Skeletal muscle tissue (tissue), 3 donors: ENCODE measurements at regions not wholly inside any gene's neighbourhood (a gene's known extent, or its start where the extent isn't known, plus 50 kb on each side); places are given as distances from the start of the nearest gene placed in this dataset.

ENCODE experiments used
- H3K27ac ChIP-seq: one replicate; pipeline ENCODE4 v1.7.0; 2013; ENCODE audit warnings: mild to moderate bottlenecking, low read depth, low read length, inconsistent platforms
- H3K27me3 ChIP-seq, 3 donors: one replicate each; pipeline ENCODE4 v1.7.0; 2013; ENCODE audit warnings: low read length in 3 of 3; ENCODE audit not compliant: control insufficient read depth in 3 of 3, insufficient read depth in 3 of 3
- H3K36me3 ChIP-seq, 3 donors: one replicate each; pipeline ENCODE4 v1.7.0; 2013; ENCODE audit warnings: low read length in 3 of 3; ENCODE audit not compliant: control insufficient read depth in 3 of 3, insufficient read depth in 3 of 3
- H3K4me1 ChIP-seq, 3 donors: one replicate each; pipeline ENCODE4 v1.7.0; 2013; ENCODE audit warnings: low read length in 3 of 3, mild to moderate bottlenecking in 3 of 3; ENCODE audit not compliant: control insufficient read depth in 3 of 3, insufficient read depth in 3 of 3
- H3K4me3 ChIP-seq, 3 donors: one replicate each; pipeline ENCODE4 v1.7.0; 2013; ENCODE audit warnings: low read length in 3 of 3
- H3K9ac ChIP-seq, 3 donors: one replicate each; pipeline ENCODE4 v1.7.0; 2013; ENCODE audit warnings: low read length in 3 of 3, mild to moderate bottlenecking in 3 of 3, moderate library complexity in 2 of 3, low read depth in 1 of 3
- H3K9me3 ChIP-seq, 3 donors: one replicate each; pipeline ENCODE4 v1.7.0; 2013; ENCODE audit warnings: low read length in 3 of 3; ENCODE audit not compliant: control insufficient read depth in 3 of 3
- donor health status: Osteomylitis.

DNA sequence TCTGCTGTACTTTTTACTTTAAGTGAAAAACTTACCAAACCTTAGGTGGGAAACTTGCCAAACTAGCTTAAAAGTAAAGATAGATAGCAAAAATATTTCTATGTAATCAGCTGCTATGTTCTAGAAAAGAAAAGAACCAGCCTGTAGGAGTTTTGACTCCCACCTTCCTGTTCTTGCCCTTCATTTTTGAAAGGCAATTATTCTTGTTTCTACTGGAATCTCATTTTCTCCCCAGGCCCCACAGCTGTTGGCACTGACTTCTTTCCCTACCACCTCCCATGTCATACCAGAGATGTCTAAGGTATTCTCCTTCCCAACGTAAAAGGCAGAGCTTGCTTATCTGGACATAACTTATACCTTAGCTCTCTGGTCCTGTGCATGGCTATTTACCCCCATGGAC, 389.7 kb downstream of the ARHGEF28 start:
- H3K9me3 ChIP-seq: no peaks in the 10 kb centered on the region
- no peak overlapping the region for H3K27ac ChIP-seq
- H3K36me3 ChIP-seq: no peaks in the 10 kb centered on the region
- no peaks in the 10 kb centered on the region for H3K4me1 ChIP-seq
- no peak overlapping the region for H3K4me3 ChIP-seq
- H3K27me3 ChIP-seq: no peaks in the 10 kb centered on the region
- no peak overlapping the region for H3K9ac ChIP-seq

GRCh38 chr5:74013222-74013621, 387.2 kb downstream of the ARHGEF28 start:
- no peaks in the 10 kb centered on the region for H3K9me3 ChIP-seq
- no peaks in the 10 kb centered on the region for H3K36me3 ChIP-seq
- no peak overlapping the region for H3K27ac ChIP-seq
- H3K27me3 ChIP-seq: no peaks in the 10 kb centered on the region
- H3K9ac ChIP-seq: no peak overlapping the region
- H3K4me1 ChIP-seq: no peaks in the 10 kb centered on the region
- no peak overlapping the region for H3K4me3 ChIP-seq

GRCh38 chr5:74009502-74009901, 383.5 kb downstream of the ARHGEF28 start:
- H3K9me3 ChIP-seq: no peaks in the 10 kb centered on the region

DNA sequence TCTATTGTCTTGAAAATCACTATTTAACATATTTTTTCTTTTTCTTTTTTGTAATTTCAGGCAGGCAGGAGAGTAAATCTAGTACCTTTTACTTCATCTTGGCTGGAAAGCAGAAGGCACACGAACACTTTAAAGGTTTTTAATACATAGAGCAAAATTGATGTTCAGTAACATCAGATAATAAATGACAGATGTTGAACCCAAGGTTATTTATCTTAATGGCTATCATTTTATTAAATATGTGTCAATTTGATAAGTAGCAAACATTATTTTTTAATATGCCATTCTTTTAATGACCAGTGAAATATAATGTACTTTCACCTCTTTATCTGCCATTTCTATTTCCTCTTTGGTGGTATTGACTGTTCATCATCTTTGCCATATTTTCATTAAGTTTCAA, 381.2 kb downstream of the ARHGEF28 start:
- Histone ChIP-seq H3K9me3 (no peaks in the 10 kb centered on the region), H3K36me3 (no peaks in the 10 kb centered on the region), H3K27ac (no peak overlapping the region), H3K4me3 (no peak overlapping the region), H3K9ac (no peak overlapping the region), H3K4me1 (no peaks in the 10 kb centered on the region), H3K27me3 (no peaks in the 10 kb centered on the region)

More at GRCh38 chr5:74009502-74009901, 383.5 kb downstream of the ARHGEF28 start:
- no peak overlapping the region for H3K27ac ChIP-seq
- no peaks in the 10 kb centered on the region for H3K36me3 ChIP-seq
- H3K27me3 ChIP-seq: no peaks in the 10 kb centered on the region
- no peak overlapping the region for H3K4me3 ChIP-seq
- no peaks in the 10 kb centered on the region for H3K4me1 ChIP-seq
- no peak overlapping the region for H3K9ac ChIP-seq

DNA sequence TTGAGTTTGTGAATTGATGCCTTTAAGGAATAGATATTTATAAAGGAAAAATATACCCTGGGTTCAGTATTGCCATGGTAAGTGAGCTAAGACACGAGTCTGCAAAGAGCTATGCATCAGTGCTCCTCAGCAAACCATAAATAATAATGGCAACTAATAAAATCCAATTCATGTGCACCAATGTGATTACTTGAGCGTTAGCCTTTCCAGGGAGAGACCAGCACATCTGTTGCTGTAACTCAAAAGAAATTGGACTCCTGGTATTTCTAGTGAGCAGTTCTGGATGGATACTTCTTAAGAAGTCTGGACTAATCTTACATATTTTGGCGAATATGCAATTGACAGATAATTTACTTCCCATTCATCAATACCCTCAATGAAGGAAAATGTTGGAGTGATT, 373.3 kb downstream of the ARHGEF28 start:
- no peak overlapping the region for H3K4me3 ChIP-seq
- H3K9ac ChIP-seq: no peak overlapping the region
- H3K27me3 ChIP-seq: no peaks in the 10 kb centered on the region
- H3K27ac ChIP-seq: no peak overlapping the region
- no peaks in the 10 kb centered on the region for H3K9me3 ChIP-seq
- no peaks in the 10 kb centered on the region for H3K36me3 ChIP-seq
- peaks cover 0 to 8% (median 0%) of the 10 kb centered on the region in 3 donors for H3K4me1 ChIP-seq

DNA sequence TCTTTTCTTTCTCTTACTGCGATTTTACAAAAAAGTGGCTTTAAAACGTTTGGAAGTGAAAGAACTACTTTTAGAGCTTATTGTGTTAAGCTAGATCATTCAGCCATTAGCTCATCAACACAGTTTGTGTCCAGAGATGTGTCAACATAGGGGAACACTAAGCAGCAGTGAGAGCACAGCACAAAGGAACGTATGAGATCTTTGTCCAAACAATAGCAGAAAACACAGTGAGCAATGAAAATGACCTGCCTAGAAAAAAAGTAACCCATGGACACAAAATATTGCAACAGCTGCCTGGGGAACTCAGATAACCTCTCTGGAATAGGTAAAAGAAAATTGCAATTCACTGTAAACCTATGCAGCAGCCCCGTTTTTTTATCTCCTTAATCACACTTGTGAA, 372.5 kb downstream of the ARHGEF28 start:
- Histone ChIP-seq H3K9ac (no peak overlapping the region), H3K27ac (no peak overlapping the region)

DNA sequence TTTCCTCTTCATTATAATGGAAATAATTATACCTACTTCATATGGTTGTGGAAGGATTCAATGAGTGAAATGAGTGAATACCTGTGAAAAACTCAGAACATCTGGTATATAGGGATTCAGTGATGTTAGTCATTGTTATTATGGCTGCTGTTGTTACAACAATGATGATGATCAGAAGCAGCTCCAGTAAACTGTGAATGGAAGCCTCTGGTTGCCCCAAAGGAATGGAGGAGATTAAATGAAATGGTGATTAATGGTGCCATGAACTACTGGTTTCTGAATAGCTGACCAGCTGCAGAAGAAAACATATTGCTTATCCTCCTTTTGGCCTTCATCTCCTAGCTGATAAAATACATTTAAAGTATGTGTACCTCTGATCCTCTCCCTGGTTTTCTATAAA, 372.0 kb downstream of the ARHGEF28 start:
- no peaks in the 10 kb centered on the region for H3K36me3 ChIP-seq
- peaks cover 0 to 8% (median 0%) of the 10 kb centered on the region in 3 donors for H3K4me1 ChIP-seq
- no peak overlapping the region for H3K27ac ChIP-seq
- no peak overlapping the region for H3K9ac ChIP-seq
- no peaks in the 10 kb centered on the region for H3K27me3 ChIP-seq
- H3K9me3 ChIP-seq: no peaks in the 10 kb centered on the region
- no peak overlapping the region for H3K4me3 ChIP-seq

More for the DNA sequence above, 372.5 kb downstream of the ARHGEF28 start:
- Histone ChIP-seq H3K27me3 (no peaks in the 10 kb centered on the region), H3K4me1 (peaks cover 0 to 8% (median 0%) of the 10 kb centered on the region in 3 donors), H3K4me3 (no peak overlapping the region), H3K36me3 (no peaks in the 10 kb centered on the region), H3K9me3 (no peaks in the 10 kb centered on the region)

DNA sequence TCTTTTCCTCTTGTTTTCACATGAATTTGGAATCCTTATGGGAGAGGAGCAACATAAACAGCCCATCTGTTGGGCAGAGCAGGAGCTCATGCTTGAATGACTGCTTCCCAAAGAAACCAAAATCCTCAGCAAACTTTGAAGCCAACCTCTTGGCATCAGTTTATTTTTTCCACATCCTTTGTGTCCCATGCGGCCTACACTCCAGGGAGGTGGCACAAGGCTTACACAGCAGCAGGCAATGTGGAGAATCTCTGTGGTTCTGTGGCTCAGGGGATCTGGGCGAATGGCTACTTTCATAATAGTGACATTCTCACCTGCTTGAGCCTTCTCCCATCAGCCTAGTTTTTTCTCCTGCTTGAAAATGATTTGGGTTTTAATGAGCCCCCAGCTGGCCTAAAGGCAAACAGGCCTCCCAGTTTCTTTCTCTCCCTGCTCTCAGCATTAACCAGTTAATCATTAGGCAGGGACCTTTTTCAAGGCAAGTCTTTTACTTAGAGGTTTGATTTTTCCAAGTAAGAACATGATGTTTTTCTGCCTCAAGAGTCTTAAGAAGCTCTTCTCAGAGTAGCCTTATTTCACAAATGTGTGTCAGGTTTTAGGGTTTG, 370.3 kb downstream of the ARHGEF28 start:
- Histone ChIP-seq H3K27ac (no peak overlapping the region), H3K36me3 (no peaks in the 10 kb centered on the region), H3K9me3 (no peaks in the 10 kb centered on the region), H3K27me3 (no peaks in the 10 kb centered on the region), H3K4me3 (no peak overlapping the region), H3K4me1 (peaks cover 0 to 8% (median 0%) of the 10 kb centered on the region in 3 donors), H3K9ac (no peak overlapping the region)

DNA sequence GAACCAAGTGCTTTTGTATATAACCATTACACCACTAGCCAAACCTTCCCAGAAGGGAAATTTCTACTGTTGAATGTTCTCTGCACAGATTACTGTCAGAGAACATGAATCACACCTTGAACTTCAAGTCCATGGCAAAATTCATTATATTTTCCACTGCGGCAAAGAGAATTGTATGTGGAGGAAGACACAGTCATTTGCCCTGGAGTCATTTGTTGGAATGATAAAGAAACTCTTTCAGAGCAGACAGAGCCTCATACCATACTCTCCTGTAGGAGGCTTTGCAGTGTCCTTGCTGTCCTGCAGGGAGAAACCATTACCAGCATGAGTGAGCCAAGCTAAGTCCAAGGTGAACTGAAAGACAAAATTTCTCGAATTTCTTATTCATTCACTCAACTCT, 369.0 kb downstream of the ARHGEF28 start:
- Histone ChIP-seq H3K9me3 (no peaks in the 10 kb centered on the region), H3K27ac (no peak overlapping the region), H3K36me3 (no peaks in the 10 kb centered on the region), H3K27me3 (no peaks in the 10 kb centered on the region), H3K9ac (no peak overlapping the region), H3K4me1 (peaks cover 0 to 8% (median 0%) of the 10 kb centered on the region in 3 donors), H3K4me3 (no peak overlapping the region)
